ELR (cell line): ENCODE measurements at regions not wholly inside any gene's neighbourhood (a gene's known extent, or its start where the extent isn't known, plus 50 kb on each side); places are given as distances from the start of the nearest gene placed in this dataset.

ENCODE experiments used
- DNase-seq: peaks from one replicate; pipeline ENCODE4 v3.0.0-alpha.2; 2015; ENCODE audit warnings: low read depth

DNA sequence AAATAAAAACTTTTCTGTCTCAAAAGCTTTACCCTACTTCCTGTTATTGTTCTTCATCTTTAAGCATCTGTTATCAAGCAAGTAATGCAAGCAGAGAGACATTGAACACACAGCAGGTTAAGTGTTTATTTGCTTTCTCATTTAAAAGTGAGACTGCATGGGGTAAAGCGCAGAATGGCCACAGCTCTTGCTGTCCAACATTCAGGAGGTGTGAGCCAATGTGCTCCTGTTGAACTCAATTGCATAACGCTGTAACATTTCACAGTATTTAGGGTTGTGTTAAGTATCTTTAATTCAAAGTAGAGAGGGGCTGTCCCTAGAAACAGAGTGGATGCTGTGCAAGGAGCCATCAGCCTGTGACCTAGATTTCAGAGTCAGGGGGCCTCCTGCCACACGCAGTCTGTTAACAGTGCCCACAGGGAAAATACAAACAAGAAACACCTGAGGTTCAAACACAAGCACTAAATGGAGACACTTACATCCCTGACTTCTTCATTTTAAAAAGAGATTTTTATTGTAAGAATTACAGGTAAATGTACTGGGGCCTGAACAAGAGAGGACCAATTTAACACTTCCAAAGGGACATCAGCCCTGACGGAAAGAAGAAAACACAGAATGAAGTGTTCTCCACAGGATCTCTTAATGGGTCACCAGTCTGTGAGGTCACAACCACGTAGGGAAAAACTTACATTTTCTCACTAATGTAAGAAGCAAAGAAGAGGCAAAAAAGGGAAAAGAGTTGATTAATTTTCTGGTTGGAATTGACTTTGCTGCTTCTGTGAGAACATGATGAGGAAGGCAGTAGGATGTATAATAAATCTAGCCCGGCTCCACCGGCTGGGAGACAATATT, 815.1 kb downstream of the VGLL3 start:
- DNase-seq = no peak

DNA sequence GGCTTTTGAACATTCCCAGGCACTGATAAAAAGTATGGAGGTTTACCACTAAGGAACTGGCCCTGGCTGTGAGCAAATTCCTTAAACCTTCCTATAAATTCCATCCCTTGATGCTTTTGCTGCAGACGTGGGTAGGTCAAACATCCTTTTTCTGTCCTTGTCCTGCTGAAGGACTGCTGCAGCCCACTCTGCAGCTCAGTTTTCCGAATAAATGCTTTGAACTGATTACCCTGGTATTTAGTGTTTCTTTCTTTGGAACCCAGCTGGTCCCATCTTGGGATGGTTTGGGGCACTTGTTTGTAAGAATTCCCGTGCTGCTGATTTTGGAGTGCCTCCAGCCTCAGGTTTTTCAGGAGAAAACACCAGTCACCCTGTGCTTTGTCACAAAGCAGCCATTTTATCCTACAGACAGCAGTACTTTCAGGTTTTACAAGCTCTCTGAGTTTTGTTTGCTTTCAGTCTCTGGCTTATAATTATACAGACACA, 815.9 kb downstream of the VGLL3 start:
- DNase-seq = no peak

DNA sequence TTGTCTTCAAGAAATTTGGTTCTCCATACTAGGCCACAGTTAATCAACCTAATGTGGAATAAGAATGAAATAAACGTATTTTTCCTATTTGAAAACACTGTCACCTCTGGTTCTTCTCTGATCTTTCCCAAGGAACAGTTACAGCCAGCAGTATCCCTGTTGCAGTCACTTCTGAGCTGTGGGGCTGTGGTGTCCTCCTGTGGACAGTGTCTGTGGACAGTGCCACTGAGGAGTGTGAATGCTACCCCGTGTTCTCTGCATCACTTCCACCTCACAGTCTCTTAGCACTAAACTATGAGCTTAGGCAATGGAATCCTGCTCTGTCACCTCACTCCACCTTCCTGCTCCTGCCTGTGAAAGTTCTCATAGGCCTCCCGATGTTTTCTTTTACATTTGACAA, 817.5 kb downstream of the VGLL3 start:
- DNase-seq = no peak

DNA sequence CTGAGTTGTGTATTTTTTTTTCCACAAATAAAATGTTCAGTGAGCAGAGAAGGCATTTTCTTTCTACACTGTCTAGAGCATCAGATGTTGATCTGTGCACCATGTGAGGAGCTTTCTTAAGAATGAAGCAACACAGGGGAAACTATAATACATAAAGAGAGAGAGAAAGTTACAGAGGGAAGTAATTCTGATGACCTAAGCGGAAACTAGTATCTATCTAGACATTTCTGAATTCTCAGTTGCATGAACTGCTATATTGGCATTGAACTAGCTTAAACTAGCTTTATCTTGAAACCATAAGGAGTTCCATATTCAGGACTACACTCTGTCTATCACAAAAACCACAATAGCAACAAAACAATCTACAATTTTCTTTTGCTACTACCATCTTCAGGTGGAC, 822.4 kb downstream of the VGLL3 start:
- no peak for DNase-seq

DNA sequence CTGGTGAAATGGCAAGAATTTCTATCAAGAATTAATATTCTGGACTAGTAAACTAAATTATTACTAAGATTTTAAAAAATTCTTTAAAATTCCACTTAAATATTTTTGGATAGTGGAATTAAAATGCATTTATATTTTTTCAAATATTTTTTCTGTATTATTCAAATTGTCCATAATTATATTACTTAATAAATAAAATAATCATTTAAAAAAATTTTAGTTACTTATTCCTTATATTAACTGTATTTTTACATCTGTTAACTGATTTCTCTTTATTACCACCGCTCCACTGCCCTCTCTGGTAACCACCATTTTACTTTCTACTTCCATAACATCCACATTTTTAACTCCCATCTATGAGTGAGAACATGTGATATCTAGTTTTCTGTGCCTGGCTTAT, 828.4 kb downstream of the VGLL3 start:
- no peak for DNase-seq

DNA sequence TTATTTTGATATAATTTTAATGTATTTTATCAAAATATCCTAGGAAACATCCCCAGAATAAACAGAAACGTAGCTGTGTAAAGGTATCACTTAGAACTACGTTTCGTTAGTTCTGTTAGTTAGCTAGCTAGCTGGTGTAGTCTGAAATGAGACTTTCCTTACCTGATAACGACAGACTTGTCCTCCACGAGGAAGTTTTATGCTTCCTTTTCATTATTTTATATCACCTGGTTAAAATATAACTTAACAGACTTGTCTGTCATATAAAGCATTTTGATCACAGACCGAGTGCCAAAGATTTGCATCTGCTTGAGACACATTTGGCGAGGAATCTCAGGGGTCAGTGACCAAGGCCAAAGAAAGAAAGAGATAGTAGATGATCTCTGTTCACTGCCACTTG, 829.5 kb downstream of the VGLL3 start:
- no peak for DNase-seq

DNA sequence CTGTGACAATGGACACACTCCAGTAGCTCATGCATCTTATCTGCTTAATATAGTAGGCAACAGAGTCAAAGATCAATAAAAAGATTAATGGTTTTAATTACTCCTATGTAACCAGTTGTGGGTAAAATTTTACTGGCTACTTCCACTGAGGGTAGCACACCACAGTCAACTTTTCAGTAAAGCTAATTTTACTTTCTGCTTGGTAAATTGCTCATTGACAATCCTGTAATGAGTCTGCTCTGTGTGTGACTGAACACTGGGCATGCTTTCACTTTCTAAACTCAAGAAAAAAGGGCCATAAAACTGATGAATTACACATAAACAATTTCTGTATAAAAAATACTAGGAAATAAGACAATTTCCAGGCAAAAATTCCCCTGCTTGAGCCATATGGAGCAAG, 838.3 kb downstream of the VGLL3 start:
- DNase-seq = no peak

DNA sequence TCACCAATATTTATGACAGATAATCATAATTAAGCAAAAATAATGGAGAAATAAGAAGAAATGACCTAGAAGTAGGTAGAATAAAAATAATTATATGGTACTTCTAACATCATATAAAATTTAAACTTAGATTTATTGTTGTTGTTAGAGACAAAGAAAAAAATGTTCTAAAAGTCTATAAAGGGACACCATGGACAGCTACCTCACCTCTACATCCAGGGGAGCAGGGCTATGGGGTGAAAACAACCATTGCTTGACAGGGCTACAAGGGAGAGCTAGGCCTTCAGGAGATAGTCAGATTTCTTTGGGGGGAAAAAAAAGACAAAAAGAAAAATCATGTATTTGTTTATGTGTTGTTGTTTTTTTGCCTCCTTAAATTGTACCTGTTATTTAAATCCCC, 841.9 kb downstream of the VGLL3 start:
- DNase-seq = no peak

DNA sequence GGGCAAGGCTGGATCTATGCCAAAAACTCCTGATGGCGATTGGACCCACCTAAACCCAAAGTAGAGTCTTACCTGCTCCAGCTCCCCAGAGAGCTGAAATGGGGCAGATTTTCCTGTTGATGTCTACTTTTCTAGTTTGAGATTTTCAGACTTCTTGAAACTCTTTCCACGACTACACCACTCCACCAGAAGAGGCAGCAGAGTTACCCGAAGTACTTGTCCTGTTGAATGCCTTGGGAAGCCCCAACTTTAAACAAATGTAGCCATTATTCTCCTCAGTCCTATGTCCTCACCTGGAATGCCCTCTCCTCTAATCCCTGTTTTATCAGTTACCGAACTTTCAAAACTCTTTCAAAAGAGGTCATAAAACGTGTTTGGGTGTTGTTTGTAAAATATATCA, 843.8 kb downstream of the VGLL3 start:
- DNase-seq = no peak

DNA sequence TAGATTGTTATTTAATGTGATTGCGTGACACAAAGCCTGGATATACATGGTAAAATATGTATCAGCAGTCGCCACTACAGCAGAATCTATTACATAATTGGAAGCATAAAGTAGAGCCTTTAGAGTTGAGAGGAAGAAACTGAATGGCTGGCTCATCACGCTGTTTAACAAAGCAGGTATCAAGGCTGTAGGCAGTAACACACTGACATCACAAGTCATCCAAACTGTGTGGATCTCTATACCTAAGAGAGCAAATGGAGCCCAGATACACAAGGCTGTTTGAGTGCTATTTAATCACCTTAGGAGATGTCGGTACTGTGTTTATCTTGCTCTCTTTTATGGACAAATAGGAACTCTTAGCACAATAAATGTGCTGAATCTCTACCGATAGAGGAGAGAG, 864.4 kb downstream of the VGLL3 start:
- no peak for DNase-seq
